CD14-positive monocyte (primary cell): ENCODE measurements at regions not wholly inside any gene's neighbourhood (a gene's known extent, or its start where the extent isn't known, plus 50 kb on each side); places are given as distances from the start of the nearest gene placed in this dataset.
"Not testable (repeated sequence)": the region's sequence is repeated elsewhere in the genome, so short reads cannot be mapped to it uniquely, and the experiment has no call there.

Source experiments
- DNase-seq, 3 donors: peaks; one replicate each; pipeline ENCODE4 v3.0.0-alpha.2; 2011 to 2022
- H2AFZ ChIP-seq: 2 replicates; pipeline ENCODE4 v1.6.0; 2012; ENCODE audit warnings: mild to moderate bottlenecking, low read depth, low read length, inconsistent platforms; ENCODE audit not compliant: insufficient read depth, poor library complexity, severe bottlenecking
- H3K27ac ChIP-seq, 2 donors: 1 replicate in 1 of 2; 2 replicates in 1 of 2; pipeline ENCODE4 v1.5.1; 2012 to 2013; ENCODE audit warnings: low read length in 2 of 2, control low read depth in 1 of 2, inconsistent platforms in 1 of 2, low read depth in 1 of 2, mild to moderate bottlenecking in 1 of 2
- H3K27me3 ChIP-seq, 2 donors: one replicate each; pipeline versions ENCODE4 v1.6.0 to v1.6.1; 2011 to 2013; ENCODE audit warnings: low read length in 2 of 2; ENCODE audit not compliant: control insufficient read depth in 2 of 2, insufficient read depth in 2 of 2
- H3K36me3 ChIP-seq, 2 donors: replicated peaks in 1 of 2; 1 replicate in 1 of 2; 2 replicates in 1 of 2; pipeline versions ENCODE4 v1.5.1 to v1.6.1; 2012 to 2013; ENCODE audit warnings: low read length in 2 of 2, control low read depth in 1 of 2, inconsistent platforms in 1 of 2, mild to moderate bottlenecking in 1 of 2; ENCODE audit not compliant: insufficient read depth in 2 of 2, control insufficient read depth in 1 of 2
- H3K4me1 ChIP-seq, 2 donors: 1 replicate in 1 of 2; 2 replicates in 1 of 2; pipeline versions ENCODE4 v1.5.1 to v1.6.1; 2012 to 2013; ENCODE audit warnings: low read length in 2 of 2, control low read depth in 1 of 2, inconsistent platforms in 1 of 2, mild to moderate bottlenecking in 1 of 2, moderate library complexity in 1 of 2; ENCODE audit not compliant: insufficient read depth in 2 of 2, control insufficient read depth in 1 of 2
- H3K4me2 ChIP-seq: replicated peaks from 2 replicates; pipeline ENCODE3; 2012; ENCODE audit warnings: low read length, moderate library complexity, mild to moderate bottlenecking; ENCODE audit not compliant: poor library complexity, severe bottlenecking; ENCODE audit errors: extremely low read depth
- H3K4me3 ChIP-seq, 3 experiments: fragments of 200-600 bp in 1 of 3; sonication (generic) in 1 of 3; replicated peaks in 1 of 3; 1 replicate in 2 of 3; 2 replicates in 1 of 3; pipeline ENCODE4 v1.5.1; 2011 to 2013; ENCODE audit warnings: low read length in 3 of 3, mild to moderate bottlenecking in 3 of 3, control low read depth in 2 of 3, low read depth in 2 of 3, inconsistent platforms in 1 of 3, moderate library complexity in 1 of 3
- H3K79me2 ChIP-seq: 2 replicates; pipeline ENCODE4 v1.6.0; 2012; ENCODE audit warnings: mild to moderate bottlenecking, control low read depth, inconsistent platforms, low read length, moderate library complexity; ENCODE audit not compliant: insufficient read depth
- H3K9ac ChIP-seq: 2 replicates; pipeline ENCODE4 v1.6.0; 2017; ENCODE audit warnings: low read length, mild to moderate bottlenecking; ENCODE audit not compliant: insufficient read depth, poor library complexity, severe bottlenecking
- H3K9me3 ChIP-seq, 2 donors: replicated peaks in 1 of 2; 1 replicate in 1 of 2; 2 replicates in 1 of 2; pipeline versions ENCODE4 v1.5.1 to v1.6.1; 2012 to 2013; ENCODE audit warnings: low read length in 2 of 2, control low read depth in 1 of 2; ENCODE audit not compliant: control insufficient read depth in 1 of 2, insufficient read depth in 1 of 2
- H4K20me1 ChIP-seq: 2 replicates; pipeline ENCODE4 v1.6.0; 2012; ENCODE audit warnings: mild to moderate bottlenecking, low read length, control low read depth, moderate library complexity; ENCODE audit not compliant: insufficient read depth
- H3K27ac Mint-ChIP-seq, 7 donors: one replicate each; pipeline ENCODE4 v1.8.0; 2020; ENCODE audit warnings: mild to moderate bottlenecking in 7 of 7, mixed read lengths in 7 of 7, moderate library complexity in 6 of 7, inconsistent platforms in 2 of 7
- H3K27me3 Mint-ChIP-seq, 3 donors: one replicate each; pipeline ENCODE4 v1.8.0; 2021 to 2022; ENCODE audit warnings: low read depth in 3 of 3, mild to moderate bottlenecking in 3 of 3, mixed read lengths in 3 of 3, moderate library complexity in 3 of 3, inconsistent platforms in 1 of 3
- H3K36me3 Mint-ChIP-seq, 2 donors: one replicate each; pipeline ENCODE4 v1.8.0; 2020; ENCODE audit warnings: mixed read lengths in 2 of 2, inconsistent platforms in 1 of 2, mild to moderate bottlenecking in 1 of 2
- H3K4me1 Mint-ChIP-seq: one replicate; pipeline ENCODE4 v1.8.0; 2020; ENCODE audit warnings: mild to moderate bottlenecking, mixed read lengths
- H3K4me3 Mint-ChIP-seq, 2 donors: one replicate each; pipeline ENCODE4 v1.8.0; 2020; ENCODE audit warnings: mild to moderate bottlenecking in 2 of 2, mixed read lengths in 2 of 2, moderate library complexity in 1 of 2
- H3K9me3 Mint-ChIP-seq, 7 donors: one replicate each; pipeline ENCODE4 v1.8.0; 2020 to 2022; ENCODE audit warnings: mixed read lengths in 7 of 7, mild to moderate bottlenecking in 6 of 7, moderate library complexity in 6 of 7, inconsistent platforms in 2 of 7
- CTCF ChIP-seq: fragments of 200-600 bp; IDR thresholded peaks from one replicate; pipeline ENCODE4 v1.8.0; 2022; ENCODE audit warnings: antibody characterized with exemption, mild to moderate bottlenecking
- WGBS: methylation state at CpG from one replicate; pipeline ENCODE4 v1.1.5; 2013; ENCODE audit warnings: missing lambda C conversion rate; ENCODE audit not compliant: insufficient coverage; 5-methylcytosine and 5-hydroxymethylcytosine counted together
- intact Hi-C, 2 donors: fragments of 100-400 bp; cut with micrococcal nuclease; formaldehyde crosslinking; loops; one replicate each; pipeline versions ENCODE4 v1.15.0 to v1.15.1; 2023

- Histone ChIP-seq H2AFZ (no peak overlapping the region), H3K4me2 (no peak overlapping the region), H3K79me2 (no peaks in the 10 kb centered on the region), H3K4me1 (no peaks in the 10 kb centered on the region), H3K27ac (no peak overlapping the region), H3K9me3 (no peaks in the 10 kb centered on the region), H4K20me1 (no peaks in the 10 kb centered on the region), H3K4me3 (no peak overlapping the region), H3K27me3 (no peaks in the 10 kb centered on the region), H3K9ac (no peak overlapping the region), H3K36me3 (no peaks in the 10 kb centered on the region)
- Mint-ChIP-seq H3K36me3 (no peaks in the 10 kb centered on the region), H3K9me3 (peaks cover 0 to 6% (median 0%) of the 10 kb centered on the region in 7 donors), H3K4me3 (no peak overlapping the region), H3K27ac (no peak overlapping the region), H3K4me1 (no peaks in the 10 kb centered on the region), H3K27me3 (peaks cover 0 to 1% (median 0%) of the 10 kb centered on the region in 3 donors)
- intact Hi-C loops, result no loop called here
- no peak for TF ChIP-seq CTCF
- no peak for DNase-seq
Measured at GRCh38 chr3:86887876-86888275, 103.1 kb downstream of the VGLL3 start.

- Histone ChIP-seq H3K4me1 (no peaks in the 10 kb centered on the region), H3K27me3 (no peaks in the 10 kb centered on the region), H3K79me2 (no peaks in the 10 kb centered on the region), H3K9ac (no peak overlapping the region), H2AFZ (no peak overlapping the region), H3K27ac (no peak overlapping the region), H3K4me2 (no peak overlapping the region), H3K9me3 (peaks cover 5 to 12% of the 10 kb centered on the region in 2 donors), H3K36me3 (no peaks in the 10 kb centered on the region), H4K20me1 (no peaks in the 10 kb centered on the region), H3K4me3 (no peak overlapping the region)
- no peak overlapping the region for H3K4me3 Mint-ChIP-seq
- no peak for DNase-seq
- WGBS, result 100% methylated on average over 1 of the region's 6 CpGs
- no peaks in the 10 kb centered on the region for H3K36me3 Mint-ChIP-seq
- no peaks in the 10 kb centered on the region for H3K4me1 Mint-ChIP-seq
- H3K27ac Mint-ChIP-seq, result no peak overlapping the region
- peaks cover 0 to 11% (median 8%) of the 10 kb centered on the region in 7 donors for H3K9me3 Mint-ChIP-seq
- no peaks in the 10 kb centered on the region for H3K27me3 Mint-ChIP-seq
- intact Hi-C loops, result no loop called here
- TF ChIP-seq CTCF, result no peak
Measured at GRCh38 chr3:86880066-86880465, 110.9 kb downstream of the VGLL3 start.

GRCh38 chr3:86876504-86877181, 114.3 kb downstream of the VGLL3 start:
- H3K4me2 ChIP-seq, H3K4me1 ChIP-seq, H3K4me1 Mint-ChIP-seq, H2AFZ ChIP-seq, DNase-seq, H3K36me3 ChIP-seq, H3K27me3 ChIP-seq, intact Hi-C loops, H4K20me1 ChIP-seq, H3K4me3 ChIP-seq, H3K36me3 Mint-ChIP-seq, H3K9ac ChIP-seq, H3K4me3 Mint-ChIP-seq, H3K79me2 ChIP-seq, H3K9me3 ChIP-seq, H3K27ac ChIP-seq, H3K27ac Mint-ChIP-seq, H3K27me3 Mint-ChIP-seq: not testable (repeated sequence)
- peaks cover 0 to 15% (median 5%) of the 10 kb centered on the region in 7 donors for H3K9me3 Mint-ChIP-seq
- 68% methylated on average over 3 of the region's 5 CpGs for WGBS
